Stimulated activated CD4-positive, alpha-beta T cell treated with anti-CD3 and anti-CD28 coated beads, Interleukin-4, amount 100 ng/mL, for 1 hour (primary cell): ENCODE measurements at regions not wholly inside any gene's neighbourhood (a gene's known extent, or its start where the extent isn't known, plus 50 kb on each side); places are given as distances from the start of the nearest gene placed in this dataset.
"Not testable (repeated sequence)": the region's sequence is repeated elsewhere in the genome, so short reads cannot be mapped to it uniquely, and the experiment has no call there.

ENCODE experiments used
- DNase-seq: peaks from one replicate; pipeline ENCODE4 v3.0.0-alpha.2; 2020

DNA sequence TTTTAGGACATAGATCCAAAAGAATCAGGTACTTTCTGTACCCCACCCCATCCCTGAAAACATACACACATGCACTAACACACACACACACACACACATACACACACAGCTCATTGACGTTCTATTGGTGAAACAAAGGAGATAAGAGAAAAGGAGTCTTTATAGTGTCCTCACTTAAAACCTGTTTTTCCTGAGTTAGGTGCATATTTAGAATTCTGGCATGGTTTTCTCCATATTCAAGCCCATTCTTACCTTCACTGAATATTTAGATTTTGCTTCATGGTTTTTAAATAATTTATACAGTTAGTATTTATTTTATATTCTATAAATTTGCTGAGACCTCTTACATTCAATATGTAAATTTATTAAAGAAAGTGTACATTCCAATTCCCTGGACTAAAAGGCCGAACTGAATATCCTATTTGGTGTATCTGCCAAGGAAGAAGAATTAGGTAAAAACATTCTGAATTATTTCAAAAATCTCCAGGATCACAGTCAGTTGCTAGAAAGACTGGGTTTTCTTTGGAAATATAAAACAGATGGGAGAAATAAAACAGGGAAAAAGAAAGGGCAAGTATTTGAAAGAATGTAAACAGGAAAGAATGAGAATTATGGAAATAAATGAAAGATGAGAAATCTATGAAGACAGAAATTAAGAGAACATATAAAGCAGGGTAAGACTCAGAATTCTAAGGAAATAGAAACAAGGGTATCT lies 556.2 kb downstream of the KCTD12 start:
- no peak for DNase-seq

DNA sequence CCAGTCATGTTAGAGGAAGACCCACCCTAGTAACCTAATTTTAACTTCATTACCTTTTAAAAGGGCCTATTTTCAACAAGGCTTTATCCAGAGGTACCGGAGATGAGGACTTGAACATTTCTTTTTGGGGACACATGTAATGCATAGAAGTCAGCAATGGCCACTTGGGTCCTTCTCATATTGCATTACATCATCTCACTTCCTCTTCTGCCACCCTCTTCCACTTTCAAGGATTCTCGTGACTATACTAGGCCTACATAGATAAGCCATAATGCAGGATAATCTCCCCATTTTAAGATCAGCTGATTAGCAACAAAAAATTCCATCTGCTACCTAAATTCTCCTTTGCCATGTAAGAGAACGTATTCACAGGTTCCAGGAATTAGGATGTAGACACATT lies 557.2 kb downstream of the KCTD12 start:
- DNase-seq: no peak

DNA sequence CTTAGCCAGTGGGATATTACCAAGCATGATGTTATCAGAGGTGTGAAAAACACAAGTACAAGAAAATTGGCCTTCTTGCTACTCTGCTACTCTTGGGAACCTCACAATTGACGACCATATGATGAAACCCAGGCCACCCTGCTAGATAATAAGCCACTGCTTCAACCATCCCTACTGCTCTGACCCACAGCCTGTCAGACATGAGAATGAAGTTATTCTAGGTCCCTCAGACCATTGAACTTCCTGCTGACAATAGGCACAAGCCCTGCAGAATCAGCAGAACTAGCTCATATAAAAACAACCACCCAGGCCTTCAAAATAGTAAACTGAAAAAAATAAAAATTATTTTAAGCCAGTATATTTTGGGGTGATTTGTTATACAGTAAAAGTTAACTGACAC lies 559.9 kb downstream of the KCTD12 start:
- DNase-seq: no peak

DNA sequence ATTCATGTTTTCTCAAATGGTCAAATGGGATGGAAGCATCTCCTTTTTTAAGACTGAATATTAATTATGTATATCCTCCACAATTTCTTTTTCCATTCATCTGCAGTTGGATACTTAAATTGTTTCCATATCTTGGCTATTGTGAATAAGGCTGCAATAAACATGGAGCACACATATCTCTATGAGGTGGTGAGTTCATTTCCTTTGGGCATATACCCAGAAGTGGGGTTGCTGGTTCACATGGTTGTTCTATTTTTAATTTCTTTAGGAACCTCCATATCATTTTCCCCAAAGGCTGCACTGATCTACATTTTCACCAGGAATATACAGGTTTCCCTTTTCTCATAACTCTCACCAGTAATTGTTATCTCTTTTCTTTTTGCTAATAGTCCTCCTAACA lies 566.3 kb downstream of the KCTD12 start:
- DNase-seq: no peak

DNA sequence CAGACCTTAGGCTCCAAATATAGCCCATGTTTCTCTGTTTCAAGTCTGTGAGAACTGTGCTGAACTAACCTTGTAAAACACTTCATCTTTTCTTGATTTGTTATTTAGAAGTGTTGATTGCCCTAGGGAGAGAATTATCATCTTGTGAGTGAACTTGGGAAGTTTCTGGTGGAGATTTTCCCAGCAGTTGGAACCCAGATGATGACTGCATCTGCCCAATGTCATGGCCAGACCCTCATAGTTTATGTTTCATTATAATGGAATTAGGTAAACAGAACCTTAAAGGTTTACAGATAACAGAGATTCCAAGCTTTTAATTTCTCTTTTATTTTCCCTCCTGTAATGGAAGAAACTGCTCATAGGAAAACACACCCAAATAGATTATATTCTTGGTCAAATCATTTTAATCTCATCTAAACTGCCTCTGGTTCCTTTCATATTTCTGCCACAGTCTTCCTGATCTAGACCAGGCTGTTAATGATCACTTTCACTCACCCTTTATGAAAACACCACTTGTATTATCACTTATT lies 569.1 kb downstream of the KCTD12 start:
- no peak for DNase-seq

DNA sequence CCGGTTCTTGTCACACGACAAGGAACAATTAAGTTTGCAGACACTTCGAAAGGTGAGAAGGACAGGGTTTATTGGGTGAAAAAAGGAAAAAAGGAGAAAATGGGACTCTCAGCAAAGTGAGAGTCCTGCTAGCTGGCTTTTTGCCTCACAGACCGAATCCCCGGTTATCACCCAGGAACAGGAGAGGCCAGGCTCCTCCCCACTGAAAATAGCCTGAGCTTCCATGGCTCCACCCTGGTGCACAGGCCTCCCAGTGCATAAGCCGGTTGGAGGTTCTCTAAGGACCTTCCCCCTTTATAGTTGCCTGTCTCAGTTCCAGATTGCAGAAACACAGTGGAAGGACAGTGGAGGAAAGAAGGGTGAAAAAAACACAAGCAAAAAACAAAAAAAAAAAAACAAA lies 571.7 kb downstream of the KCTD12 start:
- no peak for DNase-seq

DNA sequence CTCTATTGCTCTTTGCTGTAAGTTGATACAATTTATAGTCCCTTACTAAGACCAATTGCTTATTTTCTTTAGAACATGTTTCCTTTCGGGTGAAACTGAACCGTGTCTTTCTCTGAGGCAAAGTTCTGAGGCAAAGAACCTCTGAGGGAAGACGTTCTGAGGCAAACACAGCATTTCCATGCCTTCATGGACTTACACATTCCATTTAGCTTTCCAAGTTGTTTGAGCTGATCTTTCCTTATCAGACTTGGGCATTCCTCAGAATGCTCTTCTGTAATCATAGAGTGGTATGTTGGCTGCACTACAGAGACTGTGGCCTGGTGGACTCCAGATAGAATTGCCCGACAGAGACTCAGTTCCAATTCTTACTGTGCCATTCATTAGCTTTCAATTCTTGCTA lies 579.1 kb downstream of the KCTD12 start:
- no peak for DNase-seq

DNA sequence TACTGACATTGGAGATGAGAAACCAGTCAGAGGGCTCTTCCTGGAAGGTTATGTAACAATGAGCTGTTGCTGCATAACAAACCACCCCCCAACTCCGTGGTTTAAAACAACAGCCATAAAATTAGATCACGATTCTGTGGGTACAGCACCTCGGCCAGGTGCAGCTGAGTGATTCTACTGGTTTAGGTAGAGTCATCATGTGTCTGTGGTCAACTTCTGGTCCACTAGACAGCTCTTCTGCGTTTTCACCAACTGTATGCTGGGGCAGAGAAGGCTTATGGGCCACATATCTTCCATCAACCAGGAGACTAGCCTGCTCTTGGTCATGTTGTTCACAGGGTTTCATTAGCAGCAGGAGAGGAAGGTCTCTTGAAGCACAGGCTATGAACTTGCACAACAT lies 585.5 kb downstream of the KCTD12 start:
- no peak for DNase-seq

DNA sequence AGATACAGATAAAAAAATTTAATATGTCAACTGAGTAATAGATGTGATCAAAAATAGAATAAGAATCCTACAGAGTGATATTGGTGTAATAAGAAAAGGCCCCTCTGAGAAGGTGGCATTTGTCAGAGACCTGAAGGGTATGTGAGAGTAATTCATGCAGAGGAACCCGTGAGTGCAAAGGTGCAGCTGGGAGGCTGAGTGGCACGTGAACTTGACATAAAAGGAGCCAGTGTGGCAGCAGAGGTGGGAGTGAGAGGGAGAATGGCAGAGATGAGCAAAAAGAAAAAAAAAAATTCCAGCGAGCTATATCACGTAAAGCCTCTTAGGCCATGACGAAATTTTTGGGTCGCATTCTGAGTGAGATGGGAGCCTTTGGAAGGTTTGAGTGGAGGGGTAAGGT lies 588.9 kb downstream of the KCTD12 start:
- DNase-seq: no peak

DNA sequence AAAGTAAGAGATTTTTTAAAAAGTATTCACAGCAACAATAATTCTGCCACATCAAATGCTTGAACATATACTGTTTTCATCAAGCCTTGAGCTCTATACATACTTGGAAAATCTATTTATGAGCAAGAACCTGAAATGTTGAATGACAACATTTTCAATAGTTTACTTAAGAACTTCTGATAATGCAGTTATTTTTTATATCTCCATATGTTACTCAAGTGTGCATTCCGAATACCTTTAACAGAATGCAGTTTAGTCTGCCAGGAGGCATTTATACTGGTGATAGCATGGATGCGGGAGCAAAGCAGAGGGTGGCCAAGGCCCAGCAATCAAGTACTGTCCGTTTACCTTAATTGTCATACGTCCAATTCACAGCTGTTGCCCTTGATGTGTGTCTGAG lies 589.5 kb downstream of the KCTD12 start:
- DNase-seq: no peak

DNA sequence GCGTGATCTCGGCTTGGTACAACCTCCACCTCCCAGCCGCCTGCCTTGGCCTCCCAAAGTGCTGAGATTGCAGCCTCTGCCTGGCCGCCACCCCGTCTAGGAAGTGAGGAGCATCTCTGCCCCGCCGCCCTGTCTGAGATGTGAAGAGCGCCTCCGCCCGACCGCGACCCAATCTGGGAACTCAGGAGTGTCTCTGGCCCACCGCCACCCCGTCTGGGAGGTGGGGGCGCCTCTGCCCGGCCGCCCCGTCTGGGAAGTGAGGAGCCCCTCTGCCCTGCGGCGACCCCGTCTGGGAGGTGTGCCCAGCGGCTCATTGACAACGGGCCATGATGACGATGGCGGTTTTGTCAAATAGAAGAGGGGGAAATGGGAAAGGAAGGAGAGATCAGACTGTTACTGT lies 591.2 kb downstream of the KCTD12 start:
- DNase-seq: not testable (repeated sequence)

DNA sequence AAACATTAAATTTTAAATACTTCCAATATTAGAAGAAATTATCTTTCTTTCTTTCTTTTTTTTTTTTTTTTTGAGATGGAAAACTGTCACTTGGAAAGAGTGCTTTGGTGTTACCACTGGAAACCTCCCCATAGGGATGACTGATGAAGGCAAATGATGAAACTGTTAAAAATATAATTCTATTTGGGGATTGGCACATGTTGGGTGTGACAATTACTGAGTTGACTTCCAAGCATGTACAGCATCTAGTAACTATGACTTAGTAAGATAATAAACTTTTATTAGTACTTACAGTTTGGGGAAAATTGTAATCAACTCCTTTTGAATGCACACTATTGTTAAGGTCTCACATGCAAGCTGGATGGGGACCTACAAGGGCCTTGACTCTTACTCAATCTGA lies 592.5 kb downstream of the KCTD12 start:
- no peak for DNase-seq

DNA sequence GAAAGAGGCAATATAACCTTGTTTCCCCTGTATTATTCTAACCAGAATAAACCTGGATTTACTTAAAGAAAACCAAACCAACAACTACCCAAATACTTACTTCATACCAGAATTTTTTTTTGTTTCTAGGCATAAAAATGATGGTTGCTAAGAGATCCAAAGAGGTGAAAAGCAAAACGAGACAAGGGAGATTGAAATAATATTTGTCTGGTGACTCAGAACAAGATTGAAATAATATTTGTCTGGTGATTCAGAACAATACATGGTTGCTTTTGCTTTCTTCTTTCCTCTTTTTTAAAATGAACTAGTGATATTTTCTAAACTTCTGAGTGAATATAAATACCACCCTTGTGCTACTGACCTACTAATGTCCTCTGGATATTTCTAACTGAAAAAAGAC lies 592.9 kb downstream of the KCTD12 start:
- no peak for DNase-seq

DNA sequence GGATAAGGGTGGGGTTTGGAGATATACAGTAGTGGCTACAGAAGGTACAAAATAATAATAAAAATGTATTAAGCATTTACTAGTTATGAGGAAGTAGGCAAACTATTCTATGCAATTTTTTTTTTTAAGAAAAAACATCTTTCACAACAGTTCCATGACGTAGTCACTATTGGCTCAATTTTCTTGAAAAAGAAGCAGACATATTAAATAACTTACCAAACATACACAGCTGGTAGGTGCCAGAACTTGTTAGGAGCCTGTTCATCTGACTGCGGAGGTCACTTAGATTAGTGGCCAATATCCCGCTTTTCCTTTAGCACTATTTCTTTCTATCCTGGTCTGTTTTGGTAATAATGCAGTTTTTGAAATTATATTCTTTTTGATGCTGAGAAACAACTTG lies 593.5 kb downstream of the KCTD12 start:
- no peak for DNase-seq

DNA sequence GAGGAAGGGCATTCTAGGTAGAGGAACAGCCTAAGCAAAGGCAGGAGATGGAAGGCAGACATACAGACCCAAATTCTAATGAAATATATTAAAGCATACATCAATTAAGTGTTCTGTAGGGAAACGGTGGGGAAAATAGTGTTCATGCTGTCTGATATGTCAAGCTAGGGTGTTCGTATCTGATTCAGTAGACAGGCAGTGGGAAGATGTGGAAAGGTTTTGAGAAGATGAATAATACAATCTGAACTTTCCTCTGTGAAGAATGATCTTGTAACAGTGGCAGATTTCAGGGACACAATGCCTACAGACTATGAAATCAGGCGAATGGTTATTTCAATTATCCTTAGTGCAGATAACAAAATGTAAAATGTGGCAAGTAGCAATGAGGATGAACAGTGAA lies 594.2 kb downstream of the KCTD12 start:
- DNase-seq: no peak

DNA sequence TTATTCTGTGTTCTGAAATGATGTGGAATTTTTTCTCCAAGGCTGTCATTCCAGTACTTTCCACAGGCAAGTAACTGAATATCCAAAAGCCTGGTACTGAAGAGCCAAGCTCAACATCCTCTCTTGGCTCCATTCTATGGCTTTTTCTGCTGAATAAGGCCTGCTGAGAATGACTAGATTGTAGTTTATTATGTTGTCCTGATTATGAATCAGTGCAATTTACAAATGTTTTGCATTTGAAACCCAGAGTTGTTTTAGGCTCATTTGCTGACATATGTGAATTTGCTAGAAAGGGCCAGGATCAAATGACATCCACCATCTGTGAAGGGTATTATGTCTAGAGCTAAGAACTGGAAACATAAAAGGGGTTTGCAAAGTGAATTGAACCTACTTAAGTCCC lies 596.6 kb downstream of the KCTD12 start:
- DNase-seq: no peak

DNA sequence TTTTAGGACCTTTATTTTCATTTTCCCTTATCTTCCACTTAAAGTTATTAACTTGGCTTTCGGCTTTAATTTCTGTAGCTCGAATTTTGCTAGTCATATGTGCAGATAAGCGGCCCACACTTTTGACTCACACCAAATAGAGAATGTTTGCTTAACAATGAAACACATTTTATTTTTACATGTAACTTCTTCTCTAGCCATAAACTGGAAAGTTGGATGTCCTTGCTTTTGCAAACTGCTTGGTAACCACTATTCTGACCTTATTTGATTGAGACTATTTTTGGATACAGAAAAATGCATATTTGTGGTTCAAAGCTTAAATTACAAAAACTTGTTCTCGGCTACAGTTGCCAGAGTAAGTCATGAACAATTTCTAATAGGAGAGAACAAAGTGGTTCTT lies 600.0 kb downstream of the KCTD12 start:
- no peak for DNase-seq

DNA sequence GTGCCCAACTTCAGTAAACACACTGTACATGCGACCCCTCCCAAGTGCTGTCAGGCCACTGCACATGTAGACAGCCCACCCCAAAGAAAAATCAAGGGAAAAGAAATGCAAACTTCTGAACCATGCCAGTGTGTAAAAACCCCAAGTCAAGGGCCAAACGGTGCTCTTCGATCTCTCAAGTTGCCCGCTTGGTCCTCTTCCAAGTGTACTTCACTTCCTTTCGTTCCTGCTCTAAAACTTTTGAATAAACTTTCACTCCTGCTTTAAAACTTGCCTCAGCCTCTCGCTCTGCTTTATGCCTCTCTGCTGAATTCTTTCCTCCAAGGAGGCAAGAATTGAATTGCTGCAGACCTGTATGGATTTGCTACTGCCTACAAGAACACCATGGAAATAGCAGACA lies 600.7 kb downstream of the KCTD12 start:
- no peak for DNase-seq

DNA sequence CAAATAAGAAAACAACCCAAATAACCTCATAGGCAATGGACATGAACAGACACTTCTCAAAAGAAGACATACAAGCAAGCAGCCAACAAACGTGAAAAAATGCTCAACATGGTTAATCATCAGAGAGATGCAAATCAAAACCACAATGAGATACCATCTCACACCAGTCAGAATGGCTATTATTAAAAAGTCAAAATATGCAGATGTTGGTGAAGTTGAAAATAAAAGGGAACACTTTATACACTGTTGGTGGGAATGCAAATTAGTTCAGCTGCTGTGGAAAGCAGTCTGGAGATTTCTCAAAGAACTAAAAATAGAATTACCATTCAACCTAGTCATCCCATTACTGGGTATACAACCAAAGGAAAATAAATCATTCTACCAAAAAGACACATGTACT lies 606.4 kb downstream of the KCTD12 start:
- DNase-seq: not testable (repeated sequence)

DNA sequence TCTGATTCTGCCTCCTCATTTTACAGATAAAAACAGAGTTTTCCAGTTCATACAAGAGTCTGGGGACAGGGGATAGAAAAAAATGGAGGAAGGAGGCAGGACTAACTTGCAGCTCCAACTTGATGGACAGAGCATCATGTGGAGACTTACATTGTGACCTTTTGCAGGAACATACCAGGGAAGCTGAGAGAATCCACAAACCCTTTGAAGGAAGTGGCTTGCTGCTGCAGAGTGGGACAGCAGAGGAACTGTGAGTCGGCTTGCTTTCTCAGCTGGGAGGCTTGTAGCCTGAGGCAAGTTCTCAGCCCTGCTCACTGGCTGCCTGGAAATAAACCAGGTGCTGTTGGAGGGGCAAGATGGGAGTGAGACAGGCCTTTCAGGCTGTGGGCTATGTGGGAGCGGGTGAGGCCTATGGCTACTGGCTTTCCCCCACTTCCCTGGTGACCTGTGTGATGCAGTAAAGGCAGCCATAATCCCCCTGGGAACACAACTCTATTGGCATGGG lies 614.4 kb downstream of the KCTD12 start:
- no peak for DNase-seq

DNA sequence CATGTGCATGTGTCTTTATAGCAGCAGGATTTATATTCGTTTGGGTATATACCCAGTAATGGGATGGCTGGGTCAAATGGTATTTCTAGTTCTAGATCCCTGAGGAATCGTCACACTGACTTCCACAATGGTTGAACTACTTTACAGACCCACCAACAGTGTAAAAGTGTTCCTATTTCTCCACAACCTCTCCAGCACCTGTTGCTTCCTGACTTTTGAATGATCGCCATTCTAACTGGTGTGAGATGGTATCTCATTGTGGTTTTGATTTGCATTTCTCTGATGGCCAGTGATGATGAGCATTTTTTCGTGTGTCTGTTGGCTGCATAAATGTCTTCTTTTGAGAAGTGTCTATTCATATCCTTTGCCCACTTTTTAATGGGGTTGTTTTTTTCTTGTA lies 617.9 kb downstream of the KCTD12 start:
- DNase-seq: not testable (repeated sequence)

DNA sequence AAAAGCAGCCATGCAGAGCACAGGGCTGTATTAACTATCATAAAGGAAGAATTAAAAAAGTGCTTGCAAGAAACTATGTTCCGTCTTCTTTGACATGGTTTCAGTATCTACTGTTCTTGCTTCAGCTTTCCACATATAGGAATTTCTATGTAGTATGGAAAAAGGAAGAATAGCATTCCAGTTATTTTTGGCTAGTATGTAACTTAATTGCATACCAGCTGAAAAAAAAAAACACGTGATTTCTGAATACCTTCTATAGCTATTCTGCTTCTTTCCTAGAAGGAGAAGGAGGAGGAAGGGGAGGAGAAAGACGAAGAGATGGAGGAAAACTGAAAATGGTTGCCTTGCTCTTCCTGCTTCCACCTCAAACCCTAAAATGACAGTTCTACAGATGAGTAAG lies 619.0 kb downstream of the KCTD12 start:
- no peak for DNase-seq

DNA sequence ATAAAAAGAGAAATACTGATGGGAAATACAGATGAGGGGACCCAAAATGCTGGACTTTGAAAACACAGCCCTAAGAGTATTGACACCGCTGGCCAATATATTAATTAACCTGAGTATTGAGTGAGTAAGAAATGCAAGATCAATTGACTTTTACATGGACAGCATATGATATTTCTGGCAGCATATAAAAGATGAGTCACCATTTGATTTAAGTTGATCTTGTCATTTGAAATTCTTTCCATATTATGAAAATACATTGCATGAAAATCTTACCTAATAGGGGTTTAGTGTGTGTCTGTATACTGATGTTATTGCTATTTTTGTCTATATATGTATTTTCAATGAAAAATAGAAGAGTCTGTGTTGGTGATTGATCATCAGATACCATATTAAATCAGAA lies 619.6 kb downstream of the KCTD12 start:
- no peak for DNase-seq

DNA sequence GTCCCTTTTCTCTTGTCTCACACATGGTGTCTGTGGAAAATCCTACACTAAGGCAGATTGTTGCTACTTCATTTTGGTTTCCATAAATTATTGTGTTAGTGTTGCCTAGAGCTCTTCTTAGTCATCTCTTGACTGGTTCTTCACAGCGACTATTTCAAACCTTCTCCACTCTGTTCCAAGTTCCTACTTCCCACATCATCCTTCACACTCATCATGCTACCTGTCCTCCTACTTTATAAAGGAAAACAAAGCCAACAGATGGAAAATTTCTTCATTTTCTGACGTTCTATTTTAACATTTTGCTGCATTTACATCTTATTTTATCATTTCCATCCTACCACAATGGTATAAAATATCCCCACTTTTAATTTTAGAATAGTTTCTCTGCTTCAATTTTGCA lies 614.1 kb downstream of the LMO7 start:
- no peak for DNase-seq

DNA sequence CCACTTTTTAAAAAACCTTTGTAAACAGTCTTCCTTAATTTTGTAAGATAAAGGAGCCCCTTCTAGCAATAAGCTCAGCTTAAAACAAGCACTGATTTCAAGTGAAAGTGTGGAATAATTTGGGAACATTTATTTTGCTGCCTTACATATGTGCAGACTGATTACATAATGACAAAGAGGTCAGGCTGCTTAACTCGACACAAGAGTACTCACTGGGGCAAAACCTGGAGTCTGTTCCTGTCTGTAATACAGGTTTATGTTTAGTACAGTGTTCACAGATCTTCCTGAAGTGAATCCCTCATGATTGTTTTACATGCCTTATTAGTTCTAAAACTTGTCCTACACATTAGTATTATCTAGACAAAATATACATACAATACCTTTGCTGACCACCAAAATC lies 609.8 kb downstream of the LMO7 start:
- DNase-seq: no peak
